Osteoblast (primary cell): ENCODE measurements at regions not wholly inside any gene's neighbourhood (a gene's known extent, or its start where the extent isn't known, plus 50 kb on each side); places are given as distances from the start of the nearest gene placed in this dataset.

Experiments
- DNase-seq: peaks from one replicate; pipeline ENCODE4 v3.0.0; 2011; ENCODE audit warnings: low spot score, mixed read lengths; ENCODE audit not compliant: insufficient read length; ENCODE audit errors: missing footprints
- H2AFZ ChIP-seq: 2 replicates; pipeline ENCODE4 v1.6.0; 2011; ENCODE audit warnings: mild to moderate bottlenecking, low read length
- H3K27ac ChIP-seq: 2 replicates; pipeline ENCODE4 v1.5.1; 2011; ENCODE audit warnings: mild to moderate bottlenecking, low read depth, low read length, moderate library complexity
- H3K27me3 ChIP-seq: 2 replicates; pipeline ENCODE4 v1.6.0; 2012; ENCODE audit warnings: mild to moderate bottlenecking, control low read depth, inconsistent platforms, low read length, moderate library complexity; ENCODE audit not compliant: insufficient read depth
- H3K36me3 ChIP-seq: 2 replicates; pipeline ENCODE4 v1.5.1; 2011; ENCODE audit warnings: mild to moderate bottlenecking, low read length, control low read depth, moderate library complexity; ENCODE audit not compliant: insufficient read depth
- H3K4me1 ChIP-seq: 2 replicates; pipeline ENCODE4 v1.5.1; 2011; ENCODE audit warnings: mild to moderate bottlenecking, low read length, control low read depth, moderate library complexity; ENCODE audit not compliant: insufficient read depth
- H3K4me2 ChIP-seq: 2 replicates; pipeline ENCODE4 v1.6.0; 2011; ENCODE audit warnings: mild to moderate bottlenecking, low read length; ENCODE audit not compliant: insufficient read depth
- H3K4me3 ChIP-seq: fragments of 200-600 bp; sonication (generic); 3 replicates; pipeline ENCODE4 v1.5.1; 2012; ENCODE audit warnings: mild to moderate bottlenecking, low read length, inconsistent platforms; ENCODE audit not compliant: insufficient read depth
- H3K79me2 ChIP-seq: 2 replicates; pipeline ENCODE4 v1.6.0; 2012; ENCODE audit warnings: mild to moderate bottlenecking, low read length, control low read depth, inconsistent platforms; ENCODE audit not compliant: insufficient read depth
- H3K9me3 ChIP-seq: 2 replicates; pipeline ENCODE4 v1.5.1; 2011; ENCODE audit warnings: low read depth, low read length, control low read depth
- H4K20me1 ChIP-seq: 2 replicates; pipeline ENCODE4 v1.6.0; 2012; ENCODE audit warnings: mild to moderate bottlenecking, low read length, control low read depth; ENCODE audit not compliant: insufficient read depth
- CTCF ChIP-seq: IDR thresholded peaks from 2 replicates; pipeline ENCODE4 v1.5.1; 2011; ENCODE audit warnings: mild to moderate bottlenecking, low read depth, low read length, moderate library complexity; ENCODE audit errors: extremely low read depth

- TF ChIP-seq CTCF = no peak
- Histone ChIP-seq H3K27me3 (no peaks in the 10 kb centered on the region), H4K20me1 (no peaks in the 10 kb centered on the region), H3K27ac (no peak overlapping the region), H3K36me3 (no peaks in the 10 kb centered on the region), H3K4me3 (no peak overlapping the region), H3K9me3 (no peaks in the 10 kb centered on the region), H3K4me1 (no peaks in the 10 kb centered on the region), H3K4me2 (no peak overlapping the region), H3K79me2 (no peaks in the 10 kb centered on the region), H2AFZ (no peak overlapping the region)
- no peak for DNase-seq
These were observed 312.7 kb upstream of the SGK1 start for GRCh38 chr6:134630508-134631121.

- Histone ChIP-seq H3K4me2 (no peak overlapping the region), H3K27me3 (peaks cover 3% of the 10 kb centered on the region), H3K27ac (no peak overlapping the region), H3K79me2 (no peaks in the 10 kb centered on the region), H3K36me3 (no peaks in the 10 kb centered on the region), H4K20me1 (no peaks in the 10 kb centered on the region), H3K4me1 (no peaks in the 10 kb centered on the region), H3K9me3 (no peaks in the 10 kb centered on the region), H3K4me3 (no peak overlapping the region), H2AFZ (no peak overlapping the region)
- DNase-seq = no peak
- TF ChIP-seq CTCF = no peak
These were observed 310.2 kb upstream of the SGK1 start for GRCh38 chr6:134628154-134628553.

GRCh38 chr6:134627707-134628106 lies 309.8 kb upstream of the SGK1 start:
- Histone ChIP-seq H3K79me2 (no peaks in the 10 kb centered on the region), H3K27me3 (peaks cover 3% of the 10 kb centered on the region), H3K36me3 (no peaks in the 10 kb centered on the region), H2AFZ (no peak overlapping the region), H3K4me3 (no peak overlapping the region), H3K27ac (no peak overlapping the region), H3K4me2 (no peak overlapping the region), H3K4me1 (no peaks in the 10 kb centered on the region), H3K9me3 (no peaks in the 10 kb centered on the region), H4K20me1 (no peaks in the 10 kb centered on the region)
- no peak for TF ChIP-seq CTCF
- no peak for DNase-seq

GRCh38 chr6:134626589-134626988 lies 308.7 kb upstream of the SGK1 start:
- Histone ChIP-seq H3K27me3 (peaks cover 3% of the 10 kb centered on the region), H3K27ac (no peak overlapping the region), H3K4me2 (no peak overlapping the region), H3K9me3 (no peaks in the 10 kb centered on the region), H3K79me2 (no peaks in the 10 kb centered on the region), H2AFZ (no peak overlapping the region), H3K4me3 (no peak overlapping the region), H3K4me1 (peaks cover 6% of the 10 kb centered on the region), H4K20me1 (no peaks in the 10 kb centered on the region), H3K36me3 (no peaks in the 10 kb centered on the region)
- TF ChIP-seq CTCF = no peak
- DNase-seq = no peak
